ENCODE measurements at regions not wholly inside any gene's neighbourhood (a gene's known extent, or its start where the extent isn't known, plus 50 kb on each side); places are given as distances from the start of the nearest gene placed in this dataset.

DNA sequence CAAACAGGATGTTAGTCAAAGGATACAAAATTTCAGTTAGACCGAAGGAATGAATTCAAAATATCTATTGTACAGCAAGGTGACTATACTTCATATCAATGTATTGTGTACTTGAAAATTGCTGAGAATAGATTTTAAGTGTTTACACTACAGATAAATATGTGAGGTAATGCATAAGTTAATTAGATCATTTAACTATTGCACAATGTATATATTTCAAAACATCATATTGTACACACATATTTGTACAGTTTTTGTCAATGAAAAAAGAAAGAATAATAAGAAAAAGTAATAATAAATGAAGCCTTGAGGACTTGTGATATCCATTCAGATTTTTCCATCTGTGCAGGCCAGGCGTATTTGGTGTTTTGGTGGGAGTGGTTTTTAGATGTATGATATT, 367.4 kb upstream of the SNX7 start:
- no peak for DNase-seq
- Histone ChIP-seq H3K27ac (no peak overlapping the region), H3K4me1 (no peaks in the 10 kb centered on the region), H3K27me3 (no peaks in the 10 kb centered on the region), H3K4me3 (no peak overlapping the region), H3K36me3 (ENCODE audit: low read depth, missing control alignments) (no peaks in the 10 kb centered on the region), H3K9me3 (no peaks in the 10 kb centered on the region)
- intact Hi-C loops (cut with DNase I; ENCODE audit: low total_unique reads) = no loop called here
- TF ChIP-seq POLR2A (IDR thresholded peaks at IDR 0.05) = no peak
- TF ChIP-seq, protein P1, sequence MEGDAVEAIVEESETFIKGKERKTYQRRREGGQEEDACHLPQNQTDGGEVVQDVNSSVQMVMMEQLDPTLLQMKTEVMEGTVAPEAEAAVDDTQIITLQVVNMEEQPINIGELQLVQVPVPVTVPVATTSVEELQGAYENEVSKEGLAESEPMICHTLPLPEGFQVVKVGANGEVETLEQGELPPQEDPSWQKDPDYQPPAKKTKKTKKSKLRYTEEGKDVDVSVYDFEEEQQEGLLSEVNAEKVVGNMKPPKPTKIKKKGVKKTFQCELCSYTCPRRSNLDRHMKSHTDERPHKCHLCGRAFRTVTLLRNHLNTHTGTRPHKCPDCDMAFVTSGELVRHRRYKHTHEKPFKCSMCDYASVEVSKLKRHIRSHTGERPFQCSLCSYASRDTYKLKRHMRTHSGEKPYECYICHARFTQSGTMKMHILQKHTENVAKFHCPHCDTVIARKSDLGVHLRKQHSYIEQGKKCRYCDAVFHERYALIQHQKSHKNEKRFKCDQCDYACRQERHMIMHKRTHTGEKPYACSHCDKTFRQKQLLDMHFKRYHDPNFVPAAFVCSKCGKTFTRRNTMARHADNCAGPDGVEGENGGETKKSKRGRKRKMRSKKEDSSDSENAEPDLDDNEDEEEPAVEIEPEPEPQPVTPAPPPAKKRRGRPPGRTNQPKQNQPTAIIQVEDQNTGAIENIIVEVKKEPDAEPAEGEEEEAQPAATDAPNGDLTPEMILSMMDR (IDR thresholded peaks at IDR 0.05) = no peak
- 51 to 60% methylated on average over 2 of the region's 2 CpGs for WGBS, 2 donors

DNA sequence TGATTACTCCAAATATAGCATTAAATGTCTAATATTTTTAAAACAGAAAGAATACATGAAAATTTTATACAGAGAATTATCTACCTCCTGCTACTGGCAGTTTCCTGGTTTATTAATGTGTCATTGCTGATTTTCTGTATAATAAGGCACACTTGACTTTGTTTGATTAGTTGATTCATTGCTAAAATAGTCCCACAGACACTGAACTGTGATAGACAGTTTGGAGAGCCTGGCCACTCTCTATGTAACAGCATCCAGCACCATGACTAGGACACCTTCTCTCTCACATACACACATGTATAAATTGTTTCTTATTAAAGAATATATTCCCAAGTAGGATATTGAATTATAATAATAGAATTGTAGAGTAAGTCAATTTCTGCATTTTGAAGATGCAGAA, 368.5 kb upstream of the SNX7 start:
- TF ChIP-seq, protein P1 (IDR thresholded peaks at IDR 0.05) = no peak
- TF ChIP-seq POLR2A (IDR thresholded peaks at IDR 0.05) = no peak
- Histone ChIP-seq H3K36me3 (ENCODE audit: low read depth, missing control alignments) (no peaks in the 10 kb centered on the region), H3K27me3 (no peaks in the 10 kb centered on the region), H3K9me3 (no peaks in the 10 kb centered on the region), H3K4me3 (no peak overlapping the region), H3K27ac (no peak overlapping the region), H3K4me1 (no peaks in the 10 kb centered on the region)
- DNase-seq = no peak
- intact Hi-C loops (cut with DNase I; ENCODE audit: low total_unique reads) = no loop called here

DNA sequence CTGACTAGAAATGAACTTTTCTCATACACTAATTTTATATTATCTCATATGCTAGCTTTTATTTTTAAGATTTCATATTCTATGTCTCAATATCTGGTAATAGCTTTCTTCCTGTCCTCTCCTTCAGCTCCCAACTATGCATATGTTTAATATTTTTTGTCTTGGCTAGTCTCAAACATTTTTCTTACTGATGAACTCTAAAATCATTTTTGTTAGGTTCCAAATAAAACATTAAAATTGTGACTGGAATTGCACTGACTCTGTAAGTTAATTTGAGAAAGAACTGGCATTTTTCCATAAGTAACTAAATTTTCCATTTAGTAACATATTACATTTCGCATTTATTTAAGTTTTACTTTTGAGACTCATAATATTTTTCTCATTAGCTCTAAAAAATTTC, 368.5 kb upstream of the DPYD start:
- 66 to 79% methylated on average over 1 of the region's 1 CpG for WGBS, 2 donors
- no peaks in the 10 kb centered on the region for H3K27me3 ChIP-seq
- H3K4me3 ChIP-seq = no peak overlapping the region
- intact Hi-C loops (cut with DNase I; ENCODE audit: low total_unique reads) = no loop called here
- TF ChIP-seq, protein P1 (IDR thresholded peaks at IDR 0.05) = no peak
- TF ChIP-seq POLR2A (IDR thresholded peaks at IDR 0.05) = no peak
- no peaks in the 10 kb centered on the region for H3K9me3 ChIP-seq
- DNase-seq = no peak
- no peaks in the 10 kb centered on the region for H3K36me3 ChIP-seq (ENCODE audit: low read depth, missing control alignments)
- no peak overlapping the region for H3K27ac ChIP-seq
- H3K4me1 ChIP-seq = no peaks in the 10 kb centered on the region

DNA sequence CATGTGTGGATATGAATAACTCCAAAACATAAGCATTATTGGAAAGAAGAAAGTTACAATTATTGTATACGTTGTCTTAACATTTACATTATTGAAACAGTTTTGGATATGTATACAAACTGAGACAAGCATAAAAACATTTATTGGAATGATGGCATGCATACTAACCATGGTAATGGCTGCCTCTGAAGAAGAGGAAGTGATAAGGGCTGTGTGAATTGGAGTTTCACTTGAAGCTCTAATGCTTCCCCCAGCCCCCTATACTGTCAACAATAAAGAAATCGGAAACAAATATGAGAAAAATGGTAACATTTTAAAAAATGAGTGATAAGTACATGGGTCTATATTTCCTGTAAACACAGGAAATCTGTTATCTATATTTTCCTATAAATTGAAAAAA, 367.7 kb upstream of the DPYD start:
- Histone ChIP-seq H3K9me3 (no peaks in the 10 kb centered on the region), H3K4me1 (no peaks in the 10 kb centered on the region), H3K27ac (no peak overlapping the region), H3K4me3 (no peak overlapping the region), H3K36me3 (ENCODE audit: low read depth, missing control alignments) (no peaks in the 10 kb centered on the region), H3K27me3 (no peaks in the 10 kb centered on the region)
- intact Hi-C loops (cut with DNase I; ENCODE audit: low total_unique reads) = no loop called here
- no peak for DNase-seq
- TF ChIP-seq, protein P1 (IDR thresholded peaks at IDR 0.05) = no peak
- no peak for TF ChIP-seq POLR2A (IDR thresholded peaks at IDR 0.05)
- 83 to 85% methylated on average over 2 of the region's 2 CpGs for WGBS, 2 donors

DNA sequence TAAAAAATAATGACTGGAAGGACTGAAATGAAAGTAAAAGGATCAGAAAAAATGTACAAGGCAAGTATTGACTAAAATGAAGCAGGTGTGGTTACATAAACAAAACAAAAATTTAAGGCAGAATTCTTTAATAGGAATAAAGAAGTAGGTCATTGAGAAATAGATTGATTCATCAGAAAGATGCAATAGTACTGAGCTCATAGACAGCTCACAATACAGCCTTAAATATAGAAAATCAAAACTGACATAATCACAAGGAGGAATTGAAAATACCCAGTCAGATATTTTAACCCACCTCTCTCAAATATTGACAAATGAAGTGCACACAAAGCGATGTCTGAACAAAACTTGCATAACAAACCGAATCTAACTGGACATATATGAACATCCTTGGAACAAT, 366.8 kb upstream of the DPYD start:
- intact Hi-C loops (cut with DNase I; ENCODE audit: low total_unique reads) = no loop called here
- no peaks in the 10 kb centered on the region for H3K36me3 ChIP-seq (ENCODE audit: low read depth, missing control alignments)
- H3K4me3 ChIP-seq = no peak overlapping the region
- 90 to 96% methylated on average over 2 of the region's 2 CpGs for WGBS, 2 donors
- H3K9me3 ChIP-seq = no peaks in the 10 kb centered on the region
- H3K4me1 ChIP-seq = no peaks in the 10 kb centered on the region
- no peak overlapping the region for H3K27ac ChIP-seq
- TF ChIP-seq, protein P1 (IDR thresholded peaks at IDR 0.05) = no peak
- no peak for TF ChIP-seq POLR2A (IDR thresholded peaks at IDR 0.05)
- no peaks in the 10 kb centered on the region for H3K27me3 ChIP-seq
- DNase-seq = no peak
